GM19035 (cell line): ENCODE measurements at regions not wholly inside any gene's neighbourhood (a gene's known extent, or its start where the extent isn't known, plus 50 kb on each side); places are given as distances from the start of the nearest gene placed in this dataset.
"Not testable (repeated sequence)": the region's sequence is repeated elsewhere in the genome, so short reads cannot be mapped to it uniquely, and the experiment has no call there.

Experiments
- ATAC-seq: cut with Tn5 transposase; IDR thresholded peaks from one replicate; pipeline ENCODE4 v1.9.1; 2021; ENCODE audit not compliant: unreplicated experiment

- no peak for ATAC-seq
These were observed 201.1 kb downstream of the PTH2R start for GRCh38 chr2:208607694-208608093.

GRCh38 chr2:208608122-208608835 is 201.7 kb downstream of the PTH2R start:
- ATAC-seq: no peak

GRCh38 chr2:208609166-208609804 is 202.7 kb downstream of the PTH2R start:
- ATAC-seq: no peak

GRCh38 chr2:208615675-208616074 is 209.1 kb downstream of the PTH2R start:
- not testable (repeated sequence) for ATAC-seq

GRCh38 chr2:208618220-208618619 is 211.6 kb downstream of the PTH2R start:
- no peak for ATAC-seq

- no peak for ATAC-seq
These were observed 213.4 kb downstream of the PTH2R start for GRCh38 chr2:208619993-208620392.

- ATAC-seq: no peak
These were observed 213.9 kb downstream of the PTH2R start for GRCh38 chr2:208620487-208620978.

- no peak for ATAC-seq
These were observed 220.7 kb downstream of the PTH2R start for GRCh38 chr2:208627110-208627884.

GRCh38 chr2:208627916-208628315 is 221.3 kb downstream of the PTH2R start:
- no peak for ATAC-seq

GRCh38 chr2:208638059-208638458 is 231.5 kb downstream of the PTH2R start:
- no peak for ATAC-seq

- ATAC-seq: no peak
These were observed 235.7 kb downstream of the PTH2R start for GRCh38 chr2:208642125-208642779.

- no peak for ATAC-seq
These were observed 236.6 kb downstream of the PTH2R start for GRCh38 chr2:208643145-208643544.

GRCh38 chr2:208645226-208645625 is 238.6 kb downstream of the PTH2R start:
- no peak for ATAC-seq

- no peak for ATAC-seq
These were observed 241.8 kb downstream of the PTH2R start for GRCh38 chr2:208648368-208648767.

GRCh38 chr2:208653383-208653782 is 246.8 kb downstream of the PTH2R start:
- ATAC-seq: no peak

- ATAC-seq: no peak
These were observed 247.5 kb downstream of the PTH2R start for GRCh38 chr2:208654056-208654455.

- no peak for ATAC-seq
These were observed 250.9 kb downstream of the PTH2R start for GRCh38 chr2:208657468-208657867.

- ATAC-seq: no peak
These were observed 262.8 kb downstream of the PTH2R start for GRCh38 chr2:208669394-208669793.

- no peak for ATAC-seq
These were observed 264.7 kb downstream of the PTH2R start for GRCh38 chr2:208671284-208671683.

- no peak for ATAC-seq
These were observed 265.5 kb downstream of the PTH2R start for GRCh38 chr2:208671886-208672680.
